Uterus (tissue), 2 donors: ENCODE measurements at regions not wholly inside any gene's neighbourhood (a gene's known extent, or its start where the extent isn't known, plus 50 kb on each side); places are given as distances from the start of the nearest gene placed in this dataset.
"Not testable (repeated sequence)": the region's sequence is repeated elsewhere in the genome, so short reads cannot be mapped to it uniquely, and the experiment has no call there.

Experiments used
- CTCF ChIP-seq, 4 experiments: fragments of 200-600 bp in 2 of 4; fragments of 450-650 bp in 2 of 4; sonication (generic) in 2 of 4; IDR thresholded peaks; one replicate each; pipeline ENCODE4 v1.5.1; 2016 to 2019; ENCODE audit warnings: antibody characterized with exemption in 4 of 4, mild to moderate bottlenecking in 2 of 4, moderate library complexity in 1 of 4
- POLR2A ChIP-seq, 2 donors: fragments of 450-650 bp; IDR thresholded peaks; one replicate each; pipeline ENCODE4 v1.6.1; 2016; ENCODE audit warnings: antibody characterized with exemption in 2 of 2, mild to moderate bottlenecking in 1 of 2, moderate library complexity in 1 of 2

- TF ChIP-seq CTCF, POLR2A (IDR thresholded peaks at IDR 0.05): not testable (repeated sequence)
Measured at GRCh38 chr21:10445685-10446084, 75.7 kb upstream of the TPTE start.
